ENCODE measurements at regions not wholly inside any gene's neighbourhood (a gene's known extent, or its start where the extent isn't known, plus 50 kb on each side); places are given as distances from the start of the nearest gene placed in this dataset.
A peak's percentile ranks its signal among the peaks of the same experiment; 100 is the strongest.

DNA sequence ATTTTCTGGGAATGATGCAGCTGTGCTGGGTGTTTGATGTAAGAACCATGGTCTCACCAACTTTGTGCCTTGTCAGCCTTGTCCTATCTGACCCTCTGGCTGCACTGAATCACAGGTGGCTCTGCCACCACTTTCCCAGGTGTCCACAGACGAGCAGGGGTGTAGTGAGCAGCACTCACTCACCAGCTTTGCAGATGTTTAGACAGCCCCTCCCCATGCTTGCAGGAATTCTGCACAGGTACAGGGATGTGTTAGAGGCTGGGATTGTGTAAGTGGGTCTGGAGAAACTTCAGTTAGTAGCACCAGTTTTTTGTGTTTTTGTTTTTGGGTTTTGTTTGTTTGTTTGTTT, 88.2 kb upstream of the NAA20 start:
- Histone ChIP-seq H3K4me1 (ENCODE audit: control insufficient read depth in 2 of 2, insufficient read depth in 1 of 2, low read depth in 1 of 2, low read length in 2 of 2) (no peaks in the 10 kb centered on the region), H3K27me3 (ENCODE audit: control insufficient read depth in 3 of 3, insufficient read depth in 3 of 3, low read depth in 1 of 3, low read length in 3 of 3) (no peaks in the 10 kb centered on the region), H2AFZ (ENCODE audit: low read length) (no peak overlapping the region), H3K18ac (ENCODE audit: low read length) (no peak overlapping the region), H3K4me3 (ENCODE audit: low read length in 2 of 2) (no peak overlapping the region), H3K4ac (ENCODE audit: low read length) (no peak overlapping the region), H2BK12ac (ENCODE audit: low read length) (no peak overlapping the region), H2AK5ac (ENCODE audit: low read depth, low read length) (no peak overlapping the region), H3K36me3 (replicated peaks in 1 of 2; ENCODE audit: control insufficient read depth in 2 of 2, insufficient read depth in 2 of 2, low read length in 2 of 2) (no peaks in the 10 kb centered on the region), H3K79me1 (ENCODE audit: low read depth, low read length) (no peaks in the 10 kb centered on the region), H4K91ac (ENCODE audit: low read depth, low read length, poor library complexity) (no peak overlapping the region), H2BK120ac (ENCODE audit: low read depth, low read length) (no peak overlapping the region), H4K8ac (ENCODE audit: low read depth, low read length) (no peak overlapping the region), H3K14ac (ENCODE audit: low read length) (peak overlapping the region; percentile 23), H3K27ac (replicated peaks; ENCODE audit: low read length) (no peak overlapping the region), H2BK5ac (ENCODE audit: low read length) (no peak overlapping the region), H3K4me2 (ENCODE audit: insufficient read depth, low read length, poor library complexity, severe bottlenecking) (no peak overlapping the region), H2BK15ac (ENCODE audit: low read length) (no peak overlapping the region), H3K23ac (ENCODE audit: low read depth, low read length, poor library complexity) (no peak overlapping the region), H3K9me3 (replicated peaks in 1 of 2; ENCODE audit: control insufficient read depth in 2 of 2, insufficient read depth in 1 of 2, low read depth in 1 of 2, low read length in 2 of 2) (no peaks in the 10 kb centered on the region), H3K9ac (ENCODE audit: low read depth, low read length, poor library complexity) (no peak overlapping the region)
- WGBS, 2 donors (ENCODE audit: extremely low coverage in 2 of 2, insufficient read length in 2 of 2, insufficient replicate concordance in 1 of 2) = no CpG with 5 or more reads among the region's 1 CpG
- no peak for DNase-seq (ENCODE audit: low spot score)

DNA sequence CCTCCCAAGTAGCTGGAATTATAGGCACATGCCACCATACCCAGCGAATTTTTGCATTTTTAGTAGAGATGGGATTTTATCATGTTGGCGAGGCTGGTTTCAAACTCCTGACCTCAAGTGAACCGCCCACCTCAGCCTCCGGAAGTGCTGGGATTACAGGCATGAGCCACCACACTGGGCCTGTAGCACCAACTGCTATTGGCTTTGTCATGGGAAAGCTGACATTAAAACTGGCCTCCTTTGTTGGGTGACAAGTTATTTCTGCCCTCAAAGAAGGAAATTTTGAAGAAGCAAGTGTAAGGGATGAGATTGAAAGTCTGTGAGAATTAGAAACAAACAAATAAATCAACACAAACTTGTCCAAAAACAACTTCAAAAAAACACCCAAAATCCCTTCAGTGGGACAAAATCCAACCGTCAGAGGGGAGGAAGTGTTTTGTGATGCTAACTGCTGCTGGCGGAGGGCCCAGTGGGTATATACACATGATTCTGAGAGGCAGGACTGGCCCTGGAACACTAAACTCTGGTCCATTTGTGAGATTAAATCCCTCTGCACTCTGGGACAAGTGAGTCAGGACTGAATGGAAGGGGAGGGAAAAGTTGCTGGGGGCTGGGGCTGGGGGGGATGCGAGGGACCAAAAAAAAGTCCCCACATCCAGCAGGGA, 87.5 kb upstream of the NAA20 start:
- Histone ChIP-seq H3K18ac (ENCODE audit: low read length) (no peak overlapping the region), H3K79me1 (ENCODE audit: low read depth, low read length) (no peaks in the 10 kb centered on the region), H3K4me2 (ENCODE audit: insufficient read depth, low read length, poor library complexity, severe bottlenecking) (no peak overlapping the region), H3K4ac (ENCODE audit: low read length) (no peak overlapping the region), H2BK12ac (ENCODE audit: low read length) (no peak overlapping the region), H3K36me3 (replicated peaks in 1 of 2; ENCODE audit: control insufficient read depth in 2 of 2, insufficient read depth in 2 of 2, low read length in 2 of 2) (no peaks in the 10 kb centered on the region), H2BK5ac (ENCODE audit: low read length) (no peak overlapping the region), H3K27ac (replicated peaks; ENCODE audit: low read length) (no peak overlapping the region), H3K9me3 (replicated peaks in 1 of 2; ENCODE audit: control insufficient read depth in 2 of 2, insufficient read depth in 1 of 2, low read depth in 1 of 2, low read length in 2 of 2) (no peaks in the 10 kb centered on the region), H3K27me3 (ENCODE audit: control insufficient read depth in 3 of 3, insufficient read depth in 3 of 3, low read depth in 1 of 3, low read length in 3 of 3) (no peaks in the 10 kb centered on the region), H3K23ac (ENCODE audit: low read depth, low read length, poor library complexity) (peak overlapping the region; percentile 94), H4K91ac (ENCODE audit: low read depth, low read length, poor library complexity) (no peak overlapping the region), H2AFZ (ENCODE audit: low read length) (no peak overlapping the region), H4K8ac (ENCODE audit: low read depth, low read length) (no peak overlapping the region), H3K9ac (ENCODE audit: low read depth, low read length, poor library complexity) (no peak overlapping the region), H2BK120ac (ENCODE audit: low read depth, low read length) (no peak overlapping the region), H3K4me1 (ENCODE audit: control insufficient read depth in 2 of 2, insufficient read depth in 1 of 2, low read depth in 1 of 2, low read length in 2 of 2) (no peaks in the 10 kb centered on the region), H3K4me3 (ENCODE audit: low read length in 2 of 2) (no peak overlapping the region), H2AK5ac (ENCODE audit: low read depth, low read length) (no peak overlapping the region), H2BK15ac (ENCODE audit: low read length) (no peak overlapping the region), H3K14ac (ENCODE audit: low read length) (no peak overlapping the region)
- no peak for DNase-seq (ENCODE audit: low spot score)
- no CpG with 5 or more reads among the region's 7 CpGs for WGBS, 2 donors (ENCODE audit: extremely low coverage in 2 of 2, insufficient read length in 2 of 2, insufficient replicate concordance in 1 of 2)

DNA sequence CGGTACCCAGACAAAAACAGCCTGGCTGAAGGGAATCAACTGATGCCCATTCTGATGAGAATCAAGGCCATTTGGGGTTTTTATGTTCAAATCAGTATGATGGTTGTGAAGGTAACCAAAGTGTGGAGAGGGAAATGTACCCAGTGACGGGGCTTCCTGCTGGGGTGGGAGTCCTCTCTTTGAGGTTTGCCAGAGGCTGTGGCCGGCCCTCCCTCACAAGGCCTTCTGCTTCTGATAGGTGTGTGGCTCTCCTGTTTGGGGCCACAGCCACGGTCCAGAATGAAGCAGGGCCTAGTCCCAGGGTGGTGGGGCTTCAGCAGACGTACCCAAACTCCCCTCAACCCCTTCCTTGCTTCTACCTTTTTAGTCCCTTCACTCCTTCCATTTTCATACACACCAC, 86.7 kb upstream of the NAA20 start:
- no peak overlapping the region for H3K27ac ChIP-seq (replicated peaks; ENCODE audit: low read length)
- H4K8ac ChIP-seq (ENCODE audit: low read depth, low read length) = no peak overlapping the region
- WGBS, 2 donors (ENCODE audit: extremely low coverage in 2 of 2, insufficient read length in 2 of 2, insufficient replicate concordance in 1 of 2) = no CpG with 5 or more reads among the region's 5 CpGs
- H2BK15ac ChIP-seq (ENCODE audit: low read length) = no peak overlapping the region
- H3K9me3 ChIP-seq (replicated peaks in 1 of 2; ENCODE audit: control insufficient read depth in 2 of 2, insufficient read depth in 1 of 2, low read depth in 1 of 2, low read length in 2 of 2) = no peaks in the 10 kb centered on the region
- H3K4me2 ChIP-seq (ENCODE audit: insufficient read depth, low read length, poor library complexity, severe bottlenecking) = no peak overlapping the region
- H2BK5ac ChIP-seq (ENCODE audit: low read length) = no peak overlapping the region
- no peak overlapping the region for H4K91ac ChIP-seq (ENCODE audit: low read depth, low read length, poor library complexity)
- no peak overlapping the region for H2BK120ac ChIP-seq (ENCODE audit: low read depth, low read length)
- DNase-seq (ENCODE audit: low spot score) = no peak
- no peaks in the 10 kb centered on the region for H3K36me3 ChIP-seq (replicated peaks in 1 of 2; ENCODE audit: control insufficient read depth in 2 of 2, insufficient read depth in 2 of 2, low read length in 2 of 2)
- H3K14ac ChIP-seq (ENCODE audit: low read length) = peak overlapping the region; percentile 17
- H3K9ac ChIP-seq (ENCODE audit: low read depth, low read length, poor library complexity) = no peak overlapping the region
- peak overlapping the region in 1 of 2 donors; percentile 53 for H3K4me3 ChIP-seq (ENCODE audit: low read length in 2 of 2)
- no peak overlapping the region for H3K4ac ChIP-seq (ENCODE audit: low read length)
- peak overlapping the region; percentile 86 for H2AK5ac ChIP-seq (ENCODE audit: low read depth, low read length)
- no peaks in the 10 kb centered on the region for H3K27me3 ChIP-seq (ENCODE audit: control insufficient read depth in 3 of 3, insufficient read depth in 3 of 3, low read depth in 1 of 3, low read length in 3 of 3)
- peak overlapping the region; percentile 94 for H3K23ac ChIP-seq (ENCODE audit: low read depth, low read length, poor library complexity)
- H3K18ac ChIP-seq (ENCODE audit: low read length) = peak overlapping the region; percentile 8
- peaks cover 0 to 2% of the 10 kb centered on the region in 2 donors for H3K4me1 ChIP-seq (ENCODE audit: control insufficient read depth in 2 of 2, insufficient read depth in 1 of 2, low read depth in 1 of 2, low read length in 2 of 2)
- no peak overlapping the region for H2AFZ ChIP-seq (ENCODE audit: low read length)
- no peak overlapping the region for H2BK12ac ChIP-seq (ENCODE audit: low read length)
- no peaks in the 10 kb centered on the region for H3K79me1 ChIP-seq (ENCODE audit: low read depth, low read length)

DNA sequence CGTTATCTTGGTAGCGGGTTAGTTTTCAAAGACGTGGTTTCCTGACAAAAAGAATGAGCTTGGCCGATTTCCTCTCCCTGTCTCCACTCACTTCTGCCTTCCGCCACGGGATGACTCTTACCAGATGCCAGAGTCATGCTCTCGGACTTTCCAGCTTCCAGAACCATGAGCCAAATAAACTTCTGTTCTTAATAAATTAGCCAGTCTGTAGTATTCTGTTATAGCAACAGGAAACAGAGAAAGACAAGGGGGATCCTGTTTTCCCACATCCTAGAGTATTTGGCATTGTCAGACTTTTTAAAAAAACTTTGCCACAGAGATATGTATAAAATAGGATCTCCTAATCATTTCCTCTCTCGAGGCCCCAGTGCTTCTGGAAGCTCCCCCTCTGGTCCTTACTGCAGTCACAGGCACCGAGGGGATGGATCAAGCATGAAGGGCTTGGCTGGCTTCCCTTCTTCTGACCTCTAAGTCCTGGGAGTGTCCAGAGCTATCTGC, 84.9 kb upstream of the NAA20 start:
- no CpG with 5 or more reads among the region's 9 CpGs for WGBS, 2 donors (ENCODE audit: extremely low coverage in 2 of 2, insufficient read length in 2 of 2, insufficient replicate concordance in 1 of 2)
- Histone ChIP-seq H4K91ac (ENCODE audit: low read depth, low read length, poor library complexity) (no peak overlapping the region), H3K9ac (ENCODE audit: low read depth, low read length, poor library complexity) (no peak overlapping the region), H4K8ac (ENCODE audit: low read depth, low read length) (no peak overlapping the region), H2BK120ac (ENCODE audit: low read depth, low read length) (no peak overlapping the region), H3K4me3 (ENCODE audit: low read length in 2 of 2) (no peak overlapping the region), H3K4me1 (ENCODE audit: control insufficient read depth in 2 of 2, insufficient read depth in 1 of 2, low read depth in 1 of 2, low read length in 2 of 2) (peaks cover 0 to 2% of the 10 kb centered on the region in 2 donors), H3K36me3 (replicated peaks in 1 of 2; ENCODE audit: control insufficient read depth in 2 of 2, insufficient read depth in 2 of 2, low read length in 2 of 2) (no peaks in the 10 kb centered on the region), H2AFZ (ENCODE audit: low read length) (no peak overlapping the region), H3K23ac (ENCODE audit: low read depth, low read length, poor library complexity) (no peak overlapping the region), H3K4ac (ENCODE audit: low read length) (no peak overlapping the region), H2BK15ac (ENCODE audit: low read length) (no peak overlapping the region), H3K18ac (ENCODE audit: low read length) (no peak overlapping the region), H3K79me1 (ENCODE audit: low read depth, low read length) (no peaks in the 10 kb centered on the region), H3K4me2 (ENCODE audit: insufficient read depth, low read length, poor library complexity, severe bottlenecking) (no peak overlapping the region), H3K27me3 (ENCODE audit: control insufficient read depth in 3 of 3, insufficient read depth in 3 of 3, low read depth in 1 of 3, low read length in 3 of 3) (no peaks in the 10 kb centered on the region), H2BK5ac (ENCODE audit: low read length) (no peak overlapping the region), H3K9me3 (replicated peaks in 1 of 2; ENCODE audit: control insufficient read depth in 2 of 2, insufficient read depth in 1 of 2, low read depth in 1 of 2, low read length in 2 of 2) (no peaks in the 10 kb centered on the region), H2BK12ac (ENCODE audit: low read length) (no peak overlapping the region), H2AK5ac (ENCODE audit: low read depth, low read length) (no peak overlapping the region), H3K27ac (replicated peaks; ENCODE audit: low read length) (no peak overlapping the region), H3K14ac (ENCODE audit: low read length) (no peak overlapping the region)
- DNase-seq (ENCODE audit: low spot score) = no peak

All from neuronal stem cell (in vitro differentiated cells).